GM12892 (cell line): ENCODE measurements at regions not wholly inside any gene's neighbourhood (a gene's known extent, or its start where the extent isn't known, plus 50 kb on each side); places are given as distances from the start of the nearest gene placed in this dataset.

ENCODE experiments used
- DNase-seq: peaks from one replicate; pipeline ENCODE4 v3.0.0; 2011; ENCODE audit not compliant: insufficient read length
- FAIRE-seq: peaks from 2 replicates; lab custom pipeline; 2011; peaks lifted over from hg19 to GRCh38; lab: Jason Lieb, UNC
- POLR2A ChIP-seq: IDR thresholded peaks from 2 replicates; pipeline ENCODE4 v1.6.1; 2011; ENCODE audit warnings: low read depth, low read length, control low read depth
- POLR2AphosphoS5 ChIP-seq: IDR thresholded peaks from 2 replicates; pipeline ENCODE4 v1.6.1; 2011; ENCODE audit warnings: low read depth, low read length, control low read depth
- TAF1 ChIP-seq: IDR thresholded peaks from 2 replicates; pipeline ENCODE4 v1.6.1; 2011; ENCODE audit warnings: low read depth, mild to moderate bottlenecking, control low read depth, low read length, borderline replicate concordance

- no peak for FAIRE-seq
- TF ChIP-seq POLR2AphosphoS5 (no peak), POLR2A (no peak), TAF1 (no peak)
- no peak for DNase-seq
Observed at GRCh38 chr12:130240831-130241590, 78.7 kb downstream of the FZD10 start.

- no peak for DNase-seq
- FAIRE-seq: no peak
- TF ChIP-seq POLR2AphosphoS5 (no peak), POLR2A (no peak), TAF1 (no peak)
Observed at GRCh38 chr12:130242506-130242905, 80.2 kb downstream of the FZD10 start.

- TF ChIP-seq POLR2A: no peak
- no peak for TF ChIP-seq POLR2AphosphoS5
- TF ChIP-seq TAF1: no peak
- FAIRE-seq: no peak
- DNase-seq: no peak
Observed at GRCh38 chr12:130245251-130245650, 83.0 kb downstream of the FZD10 start.

- no peak for FAIRE-seq
- TF ChIP-seq POLR2A (no peak), POLR2AphosphoS5 (no peak), TAF1 (no peak)
- DNase-seq: no peak
Observed at GRCh38 chr12:130246560-130246959, 84.3 kb downstream of the FZD10 start.

GRCh38 chr12:130247634-130248237 is 85.5 kb downstream of the FZD10 start:
- FAIRE-seq: peak; percentile 9
- TF ChIP-seq POLR2A (no peak), TAF1 (no peak), POLR2AphosphoS5 (no peak)
- no peak for DNase-seq

GRCh38 chr12:130249376-130249775 is 87.1 kb downstream of the FZD10 start:
- TF ChIP-seq POLR2A: no peak
- no peak for TF ChIP-seq TAF1
- no peak for TF ChIP-seq POLR2AphosphoS5
- FAIRE-seq (no peak), DNase-seq (no peak)

GRCh38 chr12:130251236-130251780 is 86.4 kb upstream of the PIWIL1 start:
- TF ChIP-seq POLR2A (no peak), TAF1 (no peak), POLR2AphosphoS5 (no peak)
- FAIRE-seq (no peak), DNase-seq (no peak)

- DNase-seq (no peak), FAIRE-seq (no peak)
- TF ChIP-seq POLR2A (no peak), POLR2AphosphoS5 (no peak), TAF1 (no peak)
Observed at GRCh38 chr12:130253866-130254265, 83.8 kb upstream of the PIWIL1 start.

- no peak for TF ChIP-seq TAF1
- no peak for TF ChIP-seq POLR2AphosphoS5
- TF ChIP-seq POLR2A: no peak
- FAIRE-seq: no peak
Observed at GRCh38 chr12:130254461-130255276, 83.0 kb upstream of the PIWIL1 start.

GRCh38 chr12:130258863-130259262 is 78.8 kb upstream of the PIWIL1 start:
- DNase-seq (no peak), FAIRE-seq (no peak)
- no peak for TF ChIP-seq POLR2A
- no peak for TF ChIP-seq TAF1
- TF ChIP-seq POLR2AphosphoS5: no peak

More at GRCh38 chr12:130254461-130255276, 83.0 kb upstream of the PIWIL1 start:
- no peak for DNase-seq

- FAIRE-seq (no peak), DNase-seq (no peak)
- TF ChIP-seq POLR2AphosphoS5 (no peak), POLR2A (no peak)
Observed at GRCh38 chr12:130263025-130263424, 74.7 kb upstream of the PIWIL1 start.

- TF ChIP-seq POLR2AphosphoS5 (no peak), POLR2A (no peak), TAF1 (no peak)
- no peak for DNase-seq
- FAIRE-seq: no peak
Observed at GRCh38 chr12:130263996-130264395, 73.7 kb upstream of the PIWIL1 start.
